ENCODE measurements at regions not wholly inside any gene's neighbourhood (a gene's known extent, or its start where the extent isn't known, plus 50 kb on each side); places are given as distances from the start of the nearest gene placed in this dataset.

DNA sequence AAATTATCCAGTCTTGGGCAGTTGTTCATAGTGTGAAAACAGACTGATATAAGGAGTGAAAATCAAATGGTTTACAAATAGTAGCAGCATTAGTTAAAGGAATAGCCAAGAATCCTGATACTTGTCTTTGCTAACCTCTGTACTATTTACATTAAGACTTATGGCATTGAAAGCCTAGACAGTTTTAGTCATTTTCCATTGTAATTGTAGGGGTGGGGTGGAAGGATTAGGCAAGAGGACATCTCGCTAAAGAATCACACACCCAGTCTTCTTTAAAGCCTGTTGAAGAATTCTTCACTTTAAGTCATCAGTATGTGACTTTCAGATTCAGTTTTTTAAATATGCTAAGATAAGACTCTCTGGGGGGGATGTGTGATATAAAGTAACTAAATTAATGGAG, 207.5 kb upstream of the PHACTR1 start:
- intact Hi-C loops (cut with micrococcal nuclease): no loop called here
- CTCF ChIA-PET: interaction anchor here (0.7 kb wide), 1 partner anchor 150 kb away, joined by 3 read pairs; no protein-coding TSS in a partner anchor

DNA sequence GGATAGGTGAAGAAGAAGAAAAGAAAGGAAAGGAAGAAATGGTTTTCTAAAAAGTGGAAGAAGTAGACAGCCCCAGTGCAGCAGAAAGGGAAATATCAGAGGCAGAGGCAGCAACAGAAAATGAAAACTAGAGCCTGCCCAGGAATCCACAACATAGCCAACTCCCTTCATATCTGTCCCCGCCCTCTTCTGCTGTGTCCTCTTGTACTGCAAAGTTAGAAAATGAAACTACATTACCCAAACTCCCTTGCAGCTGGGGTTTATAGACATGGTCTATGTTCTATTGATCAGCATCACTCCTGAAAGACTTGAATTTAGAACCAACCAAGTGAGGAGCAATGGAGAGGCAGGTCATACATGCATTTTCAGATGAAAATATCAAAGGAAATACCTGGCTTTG, 200.5 kb upstream of the PHACTR1 start:
- CTCF ChIA-PET: interaction anchor here (1.3 kb wide), 1 partner anchor 11 kb away, joined by 3 read pairs; no protein-coding TSS in a partner anchor
- no peak overlapping the region for H3K4me3 Mint-ChIP-seq
- H3K27me3 Mint-ChIP-seq: peaks cover 2% of the 10 kb centered on the region
- H3K4me1 Mint-ChIP-seq (ENCODE audit: low read depth): no peaks in the 10 kb centered on the region
- H3K36me3 Mint-ChIP-seq: no peaks in the 10 kb centered on the region
- POLR2A ChIA-PET: no interaction called here
- intact Hi-C loops (cut with micrococcal nuclease): no loop called here
- DNase-seq: no peak
- no peak overlapping the region for H3K27ac Mint-ChIP-seq
- no peaks in the 10 kb centered on the region for H3K9me3 Mint-ChIP-seq

More for the DNA sequence above, 207.5 kb upstream of the PHACTR1 start:
- no peaks in the 10 kb centered on the region for H3K4me1 Mint-ChIP-seq (ENCODE audit: low read depth)
- H3K9me3 Mint-ChIP-seq: no peaks in the 10 kb centered on the region
- H3K27ac Mint-ChIP-seq: no peak overlapping the region
- no peaks in the 10 kb centered on the region for H3K36me3 Mint-ChIP-seq
- H3K27me3 Mint-ChIP-seq: peaks cover 6% of the 10 kb centered on the region
- POLR2A ChIA-PET: no interaction called here
- no peak overlapping the region for H3K4me3 Mint-ChIP-seq
- DNase-seq: no peak

DNA sequence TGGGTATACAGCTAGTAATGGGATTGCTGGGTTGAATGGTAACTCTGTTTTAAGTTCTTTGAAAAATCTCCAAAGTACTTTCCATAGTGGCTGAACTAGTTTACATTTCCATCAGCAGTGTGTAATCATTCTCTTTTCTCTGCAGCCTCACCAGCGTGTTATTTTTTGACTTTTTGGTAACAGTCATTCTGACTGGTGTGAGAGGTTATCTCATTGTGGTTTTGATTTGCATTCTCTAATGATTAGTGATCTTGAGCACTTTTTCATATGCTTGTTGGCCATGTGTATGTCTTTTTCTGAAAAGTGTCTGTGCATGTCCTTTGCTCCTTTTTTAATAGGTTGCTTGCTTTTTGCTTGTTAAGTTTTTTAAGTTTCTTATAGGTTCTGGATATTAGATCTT, 194.2 kb upstream of the PHACTR1 start:
- Mint-ChIP-seq H3K4me3 (no peak overlapping the region), H3K4me1 (ENCODE audit: low read depth) (no peaks in the 10 kb centered on the region), H3K27me3 (peaks cover 6% of the 10 kb centered on the region), H3K27ac (no peak overlapping the region), H3K36me3 (no peaks in the 10 kb centered on the region), H3K9me3 (peaks cover 3% of the 10 kb centered on the region)
- DNase-seq: no peak
- POLR2A ChIA-PET: no interaction called here
- intact Hi-C loops (cut with micrococcal nuclease): no loop called here
- CTCF ChIA-PET: interaction anchor here (0.6 kb wide), 1 partner anchor 125 kb away, joined by 3 read pairs; no protein-coding TSS in a partner anchor

DNA sequence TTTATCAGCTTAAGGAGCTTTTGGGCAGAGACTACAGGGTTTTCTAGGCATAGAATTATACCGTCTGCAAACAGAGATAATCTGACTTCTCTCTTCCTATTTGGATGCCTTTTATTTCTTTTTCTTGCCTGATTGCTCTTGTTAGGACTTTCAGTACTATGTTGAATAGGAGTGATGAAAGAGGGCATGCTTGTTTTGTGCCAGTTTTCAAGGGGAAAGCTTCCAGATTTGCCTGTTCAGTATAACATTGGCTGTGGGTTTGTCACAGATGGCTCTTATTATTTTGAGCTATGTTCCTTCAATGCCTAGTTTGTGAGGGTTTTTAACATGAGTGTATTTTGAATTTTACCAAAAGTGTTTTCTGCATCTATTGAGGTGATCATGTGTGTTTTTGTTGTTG, 192.8 kb upstream of the PHACTR1 start:
- peaks cover 10% of the 10 kb centered on the region for H3K27me3 Mint-ChIP-seq
- intact Hi-C loops (cut with micrococcal nuclease): no loop called here
- no peak overlapping the region for H3K27ac Mint-ChIP-seq
- H3K9me3 Mint-ChIP-seq: peaks cover 3% of the 10 kb centered on the region
- H3K4me3 Mint-ChIP-seq: no peak overlapping the region
- ChIA-PET POLR2A (no interaction called here), CTCF (no interaction called here)
- DNase-seq: no peak
- H3K36me3 Mint-ChIP-seq: no peaks in the 10 kb centered on the region
- H3K4me1 Mint-ChIP-seq (ENCODE audit: low read depth): no peaks in the 10 kb centered on the region

DNA sequence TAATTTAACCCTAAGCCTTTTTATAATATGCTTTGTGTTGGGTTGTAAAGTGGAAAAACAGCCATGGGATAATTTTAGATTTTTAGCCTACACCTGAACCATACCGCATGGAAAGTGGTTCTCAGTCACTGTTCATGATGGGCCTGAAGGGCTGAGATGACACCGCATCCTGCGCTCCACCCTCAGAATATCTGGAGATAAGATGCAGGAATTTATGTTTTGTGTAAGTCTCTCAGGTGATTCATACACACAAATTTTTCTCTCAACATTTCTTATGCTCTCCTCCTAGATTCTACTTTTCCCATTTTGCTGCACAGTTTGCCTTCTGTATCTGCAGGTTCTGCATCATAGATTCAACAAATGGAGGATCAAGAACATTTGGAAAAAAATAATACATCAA, 191.3 kb upstream of the PHACTR1 start:
- Mint-ChIP-seq H3K36me3 (no peaks in the 10 kb centered on the region), H3K4me1 (ENCODE audit: low read depth) (no peaks in the 10 kb centered on the region), H3K4me3 (no peak overlapping the region), H3K9me3 (peaks cover 3% of the 10 kb centered on the region), H3K27ac (no peak overlapping the region), H3K27me3 (peaks cover 13% of the 10 kb centered on the region)
- DNase-seq: no peak
- intact Hi-C loops (cut with micrococcal nuclease): no loop called here
- ChIA-PET CTCF (no interaction called here), POLR2A (no interaction called here)

DNA sequence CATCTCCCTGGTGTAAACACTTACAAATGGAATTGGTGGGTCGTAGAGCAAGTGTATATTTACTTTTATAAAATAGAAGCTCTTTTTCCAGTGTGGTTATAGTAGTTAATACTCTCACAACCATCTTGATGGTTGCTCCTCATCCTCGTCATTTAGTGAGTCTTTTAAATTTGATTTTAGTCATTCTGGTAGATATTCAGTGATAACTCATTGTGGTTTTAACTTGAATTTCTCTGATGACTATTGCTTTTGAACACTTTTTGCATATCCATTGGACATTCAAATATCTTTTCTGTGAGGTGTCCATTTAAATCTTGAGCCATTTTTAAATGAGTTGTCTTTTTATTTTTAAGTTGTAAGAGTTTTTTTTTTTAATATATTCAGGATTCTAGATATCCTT, 189.2 kb upstream of the PHACTR1 start:
- POLR2A ChIA-PET: no interaction called here
- no peak overlapping the region for H3K4me3 Mint-ChIP-seq
- H3K4me1 Mint-ChIP-seq (ENCODE audit: low read depth): no peaks in the 10 kb centered on the region
- intact Hi-C loops (cut with micrococcal nuclease): no loop called here
- H3K27ac Mint-ChIP-seq: no peak overlapping the region
- no peak for DNase-seq
- H3K9me3 Mint-ChIP-seq: peaks cover 3% of the 10 kb centered on the region
- CTCF ChIA-PET: no interaction called here
- H3K36me3 Mint-ChIP-seq: no peaks in the 10 kb centered on the region
- H3K27me3 Mint-ChIP-seq: peaks cover 13% of the 10 kb centered on the region

DNA sequence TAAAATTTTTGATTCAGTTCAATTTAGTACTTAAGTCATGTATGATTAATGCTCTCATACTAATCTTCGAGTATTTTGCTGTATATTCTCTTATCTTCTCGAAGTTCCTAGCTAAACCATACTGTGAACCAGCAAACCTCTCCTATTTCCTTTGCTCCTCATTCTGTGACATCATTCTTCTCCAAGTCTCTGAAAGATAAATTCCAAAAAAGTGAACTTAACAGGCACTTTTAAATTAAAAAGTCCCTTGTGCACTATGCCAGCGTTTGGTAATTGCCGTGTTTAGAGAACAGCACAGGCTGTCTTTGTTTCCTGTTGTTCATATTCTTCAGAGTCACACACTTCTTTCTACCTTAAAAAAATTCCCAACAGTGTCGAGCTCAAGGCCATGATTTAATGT, 188.4 kb upstream of the PHACTR1 start:
- H3K27me3 Mint-ChIP-seq: peaks cover 13% of the 10 kb centered on the region
- CTCF ChIA-PET: no interaction called here
- H3K27ac Mint-ChIP-seq: no peak overlapping the region
- no peaks in the 10 kb centered on the region for H3K36me3 Mint-ChIP-seq
- intact Hi-C loops (cut with micrococcal nuclease): no loop called here
- peaks cover 3% of the 10 kb centered on the region for H3K9me3 Mint-ChIP-seq
- DNase-seq: no peak
- H3K4me3 Mint-ChIP-seq: no peak overlapping the region
- no peaks in the 10 kb centered on the region for H3K4me1 Mint-ChIP-seq (ENCODE audit: low read depth)
- POLR2A ChIA-PET: no interaction called here

DNA sequence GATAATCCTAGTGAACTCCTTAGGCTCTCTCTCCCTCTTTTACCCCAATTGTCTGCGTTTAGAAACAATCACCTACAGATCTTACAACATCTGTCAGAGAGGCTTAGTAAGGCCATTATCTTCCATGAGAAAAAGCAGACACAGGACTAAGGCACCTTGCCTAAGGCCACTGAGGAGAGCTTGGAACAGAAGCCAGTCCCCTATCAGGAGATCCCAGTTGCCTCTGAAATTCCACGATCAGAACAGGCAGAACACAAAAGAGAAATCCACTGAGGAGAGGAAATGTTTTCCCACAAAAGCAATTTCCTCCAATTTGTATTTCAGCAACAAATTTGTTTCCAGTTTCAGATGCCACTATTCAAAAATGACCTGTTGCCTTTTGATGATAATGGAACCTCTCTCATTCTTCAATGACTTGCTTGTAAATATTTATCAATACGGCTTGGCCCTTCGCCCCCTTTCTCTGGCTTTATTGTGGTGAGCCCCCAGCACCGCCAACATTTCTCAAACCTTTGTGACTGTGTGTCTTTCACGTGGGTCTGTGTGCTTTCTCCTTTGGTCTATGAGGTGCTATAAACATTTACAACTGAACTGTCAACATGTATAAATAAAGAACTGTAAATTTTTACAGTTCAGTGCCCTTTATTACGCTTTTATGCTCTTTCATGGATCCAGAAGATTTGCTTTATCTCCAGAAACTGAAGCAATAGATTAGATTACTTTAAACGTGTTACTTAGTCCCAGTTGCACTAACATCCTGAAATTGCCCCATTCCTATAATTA, 187.8 kb upstream of the PHACTR1 start:
- H3K36me3 Mint-ChIP-seq: no peaks in the 10 kb centered on the region
- ChIA-PET CTCF (no interaction called here), POLR2A (no interaction called here)
- intact Hi-C loops (cut with micrococcal nuclease): no loop called here
- no peak overlapping the region for H3K4me3 Mint-ChIP-seq
- no peak overlapping the region for H3K27ac Mint-ChIP-seq
- no peaks in the 10 kb centered on the region for H3K4me1 Mint-ChIP-seq (ENCODE audit: low read depth)
- H3K9me3 Mint-ChIP-seq: peaks cover 3% of the 10 kb centered on the region
- peaks cover 13% of the 10 kb centered on the region for H3K27me3 Mint-ChIP-seq
- DNase-seq: no peak

DNA sequence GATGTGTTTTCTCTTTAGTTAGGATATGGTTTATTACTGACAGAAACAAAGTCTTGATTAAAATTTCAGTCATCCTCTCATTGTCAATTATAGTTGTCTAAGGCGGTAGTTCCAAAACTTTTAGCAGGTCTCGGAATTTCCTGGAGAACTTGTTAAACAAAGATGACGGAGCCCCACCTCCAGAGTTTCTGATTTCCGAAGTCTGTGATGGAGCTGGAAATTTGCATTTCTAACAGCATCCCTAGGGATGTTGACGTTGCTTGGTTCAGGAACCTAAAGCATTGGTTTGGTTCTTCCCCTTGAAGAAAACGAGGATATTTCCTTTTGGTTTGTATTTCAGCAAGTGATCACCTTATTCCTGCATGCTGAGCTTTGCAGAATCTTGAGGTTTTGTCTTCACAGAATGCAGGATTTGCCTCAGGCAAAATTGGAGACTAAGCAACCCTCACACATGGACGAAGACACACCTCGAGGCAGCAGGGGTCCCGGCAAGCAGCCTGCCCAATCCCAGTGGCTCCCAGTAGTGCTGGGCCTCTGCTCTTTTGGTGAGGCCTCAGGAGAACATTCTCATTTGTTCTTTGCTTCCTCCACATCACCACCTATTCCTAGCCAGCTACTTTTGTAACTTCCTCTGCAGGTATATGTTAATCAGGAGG, 187.1 kb upstream of the PHACTR1 start:
- intact Hi-C loops (cut with micrococcal nuclease): no loop called here
- ChIA-PET POLR2A (no interaction called here), CTCF (no interaction called here)
- H3K36me3 Mint-ChIP-seq: no peaks in the 10 kb centered on the region
- H3K4me1 Mint-ChIP-seq (ENCODE audit: low read depth): no peaks in the 10 kb centered on the region
- H3K4me3 Mint-ChIP-seq: no peak overlapping the region
- peaks cover 2% of the 10 kb centered on the region for H3K9me3 Mint-ChIP-seq
- no peak for DNase-seq
- H3K27ac Mint-ChIP-seq: no peak overlapping the region
- H3K27me3 Mint-ChIP-seq: peaks cover 11% of the 10 kb centered on the region

DNA sequence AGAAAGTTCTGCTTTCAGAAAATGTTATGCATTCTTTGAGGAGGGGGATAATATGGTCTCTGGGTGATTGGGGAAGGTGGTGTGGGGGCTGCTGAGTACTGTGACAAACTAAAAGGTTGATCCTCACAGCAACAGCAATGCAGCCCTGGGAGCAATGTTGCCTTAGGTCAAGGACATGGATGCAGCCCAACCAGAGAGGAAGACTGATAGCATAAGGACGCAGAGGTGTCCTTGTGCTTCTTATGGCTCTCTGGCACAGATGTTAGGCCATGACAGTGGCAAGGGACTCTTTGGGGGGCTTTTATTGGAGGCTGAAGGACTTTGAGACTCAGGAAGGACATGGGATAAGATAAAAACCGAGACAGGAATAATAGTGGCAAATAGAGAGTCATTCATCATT, 186.2 kb upstream of the PHACTR1 start:
- no peaks in the 10 kb centered on the region for H3K36me3 Mint-ChIP-seq
- H3K27ac Mint-ChIP-seq: no peak overlapping the region
- POLR2A ChIA-PET: no interaction called here
- CTCF ChIA-PET: no interaction called here
- intact Hi-C loops (cut with micrococcal nuclease): no loop called here
- no peak for DNase-seq
- no peak overlapping the region for H3K4me3 Mint-ChIP-seq
- peaks cover 10% of the 10 kb centered on the region for H3K27me3 Mint-ChIP-seq
- H3K9me3 Mint-ChIP-seq: no peaks in the 10 kb centered on the region
- no peaks in the 10 kb centered on the region for H3K4me1 Mint-ChIP-seq (ENCODE audit: low read depth)

DNA sequence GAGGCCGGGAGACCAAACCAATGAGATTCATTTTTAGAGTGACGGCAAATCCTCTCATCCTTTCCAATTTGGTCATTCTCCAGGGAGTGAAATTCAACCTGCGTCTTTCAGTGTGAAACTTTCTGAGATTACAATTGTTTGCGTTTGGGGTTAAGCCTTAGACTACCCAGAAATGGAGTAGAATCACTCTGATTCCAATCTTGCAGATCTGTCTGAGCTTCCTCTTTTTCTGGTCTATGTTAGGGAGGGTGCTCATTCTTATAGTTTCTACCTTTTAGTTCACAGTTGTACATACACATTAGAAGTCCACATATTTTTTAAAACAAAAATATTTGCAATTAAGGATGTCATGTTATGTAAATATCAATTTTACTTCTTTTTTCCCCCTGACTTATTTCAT, 183.0 kb upstream of the PHACTR1 start:
- H3K27ac Mint-ChIP-seq: no peak overlapping the region
- intact Hi-C loops (cut with micrococcal nuclease): no loop called here
- no peak overlapping the region for H3K4me3 Mint-ChIP-seq
- DNase-seq: no peak
- ChIA-PET CTCF (no interaction called here), POLR2A (no interaction called here)
- no peaks in the 10 kb centered on the region for H3K9me3 Mint-ChIP-seq
- H3K36me3 Mint-ChIP-seq: no peaks in the 10 kb centered on the region
- peaks cover 3% of the 10 kb centered on the region for H3K27me3 Mint-ChIP-seq
- H3K4me1 Mint-ChIP-seq (ENCODE audit: low read depth): no peaks in the 10 kb centered on the region

DNA sequence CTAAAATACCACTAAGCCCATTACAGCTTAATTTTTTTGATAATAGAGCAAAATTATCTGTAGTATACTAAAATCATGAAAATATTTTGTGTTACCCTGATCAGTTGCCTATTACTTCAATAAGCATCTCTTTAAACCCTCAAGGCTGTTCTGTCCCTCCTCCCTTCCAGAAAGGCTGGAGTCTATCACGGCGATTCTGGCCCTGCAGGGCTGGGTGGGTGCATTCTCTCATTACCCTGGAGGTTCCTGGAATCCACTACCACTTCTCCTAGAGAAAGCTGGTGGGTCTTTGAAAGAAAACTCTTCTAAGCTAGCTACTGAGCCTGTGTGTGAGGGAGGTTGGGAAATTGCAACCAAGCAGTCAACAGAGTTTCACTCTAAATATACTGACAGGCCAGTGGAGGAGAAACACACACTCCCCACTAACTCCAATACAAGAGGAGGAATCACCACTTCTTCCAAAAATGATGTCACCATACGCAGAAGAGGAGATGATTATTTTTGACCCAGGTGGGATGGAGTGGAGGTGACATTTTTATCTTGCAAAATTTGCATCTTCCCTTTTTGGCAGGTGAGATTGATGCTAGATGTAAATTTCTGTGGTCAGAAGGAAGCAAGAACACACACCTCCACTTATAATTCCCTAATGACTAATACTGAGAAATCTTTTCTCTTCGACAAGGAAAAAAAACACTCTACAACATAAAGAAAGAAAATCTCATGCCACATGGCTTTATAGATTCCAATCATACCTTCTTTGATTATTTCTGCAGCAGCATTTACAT, 182.3 kb upstream of the PHACTR1 start:
- CTCF ChIA-PET: no interaction called here
- Mint-ChIP-seq H3K4me1 (ENCODE audit: low read depth) (no peaks in the 10 kb centered on the region), H3K9me3 (no peaks in the 10 kb centered on the region), H3K4me3 (no peak overlapping the region), H3K27me3 (peaks cover 3% of the 10 kb centered on the region), H3K27ac (no peak overlapping the region), H3K36me3 (no peaks in the 10 kb centered on the region)
- DNase-seq: no peak
- POLR2A ChIA-PET: no interaction called here
- intact Hi-C loops (cut with micrococcal nuclease): no loop called here
